ENCODE measurements at regions not wholly inside any gene's neighbourhood (a gene's known extent, or its start where the extent isn't known, plus 50 kb on each side); places are given as distances from the start of the nearest gene placed in this dataset.

DNA sequence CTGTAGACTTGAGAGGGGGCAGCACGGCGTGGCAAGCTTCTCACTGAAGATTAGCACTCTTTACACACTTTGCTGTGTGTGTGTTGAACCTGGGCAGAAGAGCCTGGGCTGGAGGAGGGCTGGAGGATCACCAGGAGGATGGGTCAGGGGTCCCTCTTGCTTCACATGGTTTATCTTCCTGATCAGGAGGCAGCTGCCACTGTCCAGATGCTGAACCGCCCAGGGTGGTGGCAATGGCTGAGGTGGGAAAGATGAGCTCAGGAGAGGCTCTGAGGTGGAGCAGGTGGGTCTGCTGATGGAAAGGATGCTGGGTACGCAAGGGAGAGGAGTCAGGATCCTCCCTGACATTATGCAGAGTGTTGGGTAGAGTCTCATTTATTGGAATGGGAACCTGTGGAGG lies 191.5 kb downstream of the RAMP3 start:
- DNase-seq (ENCODE audit: low spot score in 2 of 2), result no peak
- Histone ChIP-seq H3K4me1 (no peaks in the 10 kb centered on the region), H3K36me3 (no peaks in the 10 kb centered on the region), H3K27ac (no peak overlapping the region), H3K4me3 (no peak overlapping the region), H3K9me3 (no peaks in the 10 kb centered on the region), H3K27me3 (no peaks in the 10 kb centered on the region)
- TF ChIP-seq POLR2A (IDR thresholded peaks at IDR 0.05) (no peak), POLR2AphosphoS5 (IDR thresholded peaks at IDR 0.05) (no peak)
- TF ChIP-seq, protein P1, sequence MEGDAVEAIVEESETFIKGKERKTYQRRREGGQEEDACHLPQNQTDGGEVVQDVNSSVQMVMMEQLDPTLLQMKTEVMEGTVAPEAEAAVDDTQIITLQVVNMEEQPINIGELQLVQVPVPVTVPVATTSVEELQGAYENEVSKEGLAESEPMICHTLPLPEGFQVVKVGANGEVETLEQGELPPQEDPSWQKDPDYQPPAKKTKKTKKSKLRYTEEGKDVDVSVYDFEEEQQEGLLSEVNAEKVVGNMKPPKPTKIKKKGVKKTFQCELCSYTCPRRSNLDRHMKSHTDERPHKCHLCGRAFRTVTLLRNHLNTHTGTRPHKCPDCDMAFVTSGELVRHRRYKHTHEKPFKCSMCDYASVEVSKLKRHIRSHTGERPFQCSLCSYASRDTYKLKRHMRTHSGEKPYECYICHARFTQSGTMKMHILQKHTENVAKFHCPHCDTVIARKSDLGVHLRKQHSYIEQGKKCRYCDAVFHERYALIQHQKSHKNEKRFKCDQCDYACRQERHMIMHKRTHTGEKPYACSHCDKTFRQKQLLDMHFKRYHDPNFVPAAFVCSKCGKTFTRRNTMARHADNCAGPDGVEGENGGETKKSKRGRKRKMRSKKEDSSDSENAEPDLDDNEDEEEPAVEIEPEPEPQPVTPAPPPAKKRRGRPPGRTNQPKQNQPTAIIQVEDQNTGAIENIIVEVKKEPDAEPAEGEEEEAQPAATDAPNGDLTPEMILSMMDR (IDR thresholded peaks at IDR 0.05), result no peak
- intact Hi-C loops (cut with DNase I; ENCODE audit: low total_unique reads), result no loop called here

DNA sequence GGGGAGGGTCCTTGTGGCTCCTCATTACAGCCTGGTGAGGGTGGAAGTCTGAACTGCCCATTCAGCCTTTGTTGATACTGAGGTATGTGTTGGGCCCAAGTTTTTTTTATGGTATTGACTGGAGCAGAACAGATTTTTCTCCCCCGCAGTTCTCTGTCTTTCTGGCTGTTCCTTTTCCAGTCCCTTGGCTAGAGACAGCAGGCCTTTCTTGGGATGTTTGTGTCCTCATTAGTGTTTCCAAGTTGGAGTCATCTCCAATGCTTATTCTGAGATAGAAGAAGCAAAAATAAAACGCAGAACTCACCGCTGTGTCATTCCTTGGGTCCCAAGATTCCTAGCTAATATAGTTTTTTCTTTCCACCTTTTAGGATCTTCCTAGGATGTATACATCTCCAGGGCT lies 193.3 kb downstream of the RAMP3 start:
- Histone ChIP-seq H3K27ac (no peak overlapping the region), H3K4me3 (no peak overlapping the region), H3K36me3 (peaks cover 6% of the 10 kb centered on the region), H3K4me1 (no peaks in the 10 kb centered on the region), H3K9me3 (no peaks in the 10 kb centered on the region), H3K27me3 (no peaks in the 10 kb centered on the region)
- TF ChIP-seq, protein P1 (IDR thresholded peaks at IDR 0.05), result no peak
- TF ChIP-seq POLR2A (IDR thresholded peaks at IDR 0.05) (no peak), POLR2AphosphoS5 (IDR thresholded peaks at IDR 0.05) (no peak)
- no peak for DNase-seq (ENCODE audit: low spot score in 2 of 2)
- intact Hi-C loops (cut with DNase I; ENCODE audit: low total_unique reads), result no loop called here

DNA sequence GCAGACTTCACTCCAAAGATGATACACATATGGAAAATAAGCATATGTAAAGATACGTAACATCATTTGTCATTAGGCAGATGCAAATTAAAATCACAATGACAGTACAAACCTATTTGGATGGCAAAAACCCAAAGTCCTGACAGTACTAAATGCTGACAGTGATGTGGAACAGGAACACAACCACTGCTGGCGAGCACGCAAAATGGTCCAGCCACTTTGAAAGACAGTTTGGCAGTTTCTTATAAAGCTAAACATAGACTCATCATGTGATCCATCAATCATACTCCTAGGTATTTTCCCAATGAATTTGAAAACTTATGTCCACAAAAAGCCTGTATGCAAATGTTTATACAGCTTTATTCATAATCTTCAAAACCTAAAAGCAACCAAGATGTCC lies 200.7 kb downstream of the RAMP3 start:
- Histone ChIP-seq H3K4me3 (no peak overlapping the region), H3K36me3 (peaks cover 6% of the 10 kb centered on the region), H3K27ac (no peak overlapping the region), H3K4me1 (no peaks in the 10 kb centered on the region), H3K9me3 (peaks cover 0 to 8% of the 10 kb centered on the region in 2 donors), H3K27me3 (no peaks in the 10 kb centered on the region)
- no peak for TF ChIP-seq POLR2A (IDR thresholded peaks at IDR 0.05)
- no peak for TF ChIP-seq POLR2AphosphoS5 (IDR thresholded peaks at IDR 0.05)
- TF ChIP-seq, protein P1 (IDR thresholded peaks at IDR 0.05), result no peak
- intact Hi-C loops (cut with DNase I; ENCODE audit: low total_unique reads), result no loop called here
- no peak for DNase-seq (ENCODE audit: low spot score in 2 of 2)

DNA sequence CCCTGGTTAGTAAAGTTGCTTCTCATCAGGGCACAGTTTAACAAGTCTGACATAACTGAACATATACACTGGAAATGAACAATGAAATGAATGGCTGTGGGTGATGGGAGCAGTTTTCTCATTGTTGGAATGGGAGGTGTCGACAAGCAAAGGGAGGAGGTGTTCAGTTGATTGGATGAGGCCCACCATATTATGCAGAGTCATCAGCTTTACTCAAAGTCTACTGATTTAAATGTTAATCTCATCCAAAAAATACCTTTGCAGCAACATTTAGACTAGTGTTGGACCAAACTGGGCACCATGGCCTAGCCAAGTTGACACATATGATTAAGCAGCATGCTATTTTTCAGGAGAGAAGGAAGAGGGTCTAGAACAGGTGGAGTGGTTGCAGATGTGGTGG lies 201.7 kb downstream of the RAMP3 start:
- Histone ChIP-seq H3K27me3 (no peaks in the 10 kb centered on the region), H3K4me1 (no peaks in the 10 kb centered on the region), H3K27ac (no peak overlapping the region), H3K9me3 (peaks cover 0 to 8% of the 10 kb centered on the region in 2 donors), H3K4me3 (no peak overlapping the region), H3K36me3 (peaks cover 6% of the 10 kb centered on the region)
- intact Hi-C loops (cut with DNase I; ENCODE audit: low total_unique reads), result no loop called here
- no peak for DNase-seq (ENCODE audit: low spot score in 2 of 2)
- TF ChIP-seq POLR2A (IDR thresholded peaks at IDR 0.05) (no peak), POLR2AphosphoS5 (IDR thresholded peaks at IDR 0.05) (no peak)
- TF ChIP-seq, protein P1 (IDR thresholded peaks at IDR 0.05), result no peak

DNA sequence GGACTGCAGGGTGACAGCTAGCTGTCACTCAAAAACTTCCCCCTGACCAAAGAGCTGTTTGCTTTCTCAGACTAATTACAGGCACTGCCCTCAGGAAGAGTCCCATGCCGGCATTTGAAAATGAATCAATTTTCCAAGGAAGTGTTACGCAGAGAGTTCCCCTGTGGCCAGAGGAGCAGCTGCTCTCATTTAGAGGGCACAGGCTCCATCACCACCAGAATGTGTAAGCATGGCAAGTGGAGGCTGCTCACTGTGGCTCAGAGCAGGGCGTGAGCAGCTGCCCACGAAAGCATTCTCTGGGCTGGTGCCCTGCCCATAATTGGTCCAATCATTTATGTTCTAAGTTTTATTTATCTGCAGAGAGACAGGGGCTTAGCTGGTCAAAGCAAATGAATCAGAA lies 202.2 kb downstream of the RAMP3 start:
- no peak overlapping the region for H3K27ac ChIP-seq
- TF ChIP-seq POLR2AphosphoS5 (IDR thresholded peaks at IDR 0.05), result no peak
- TF ChIP-seq, protein P1 (IDR thresholded peaks at IDR 0.05), result no peak
- TF ChIP-seq POLR2A (IDR thresholded peaks at IDR 0.05), result no peak
- H3K27me3 ChIP-seq, result no peaks in the 10 kb centered on the region
- H3K36me3 ChIP-seq, result peaks cover 1% of the 10 kb centered on the region
- H3K4me3 ChIP-seq, result no peak overlapping the region
- intact Hi-C loops (cut with DNase I; ENCODE audit: low total_unique reads), result no loop called here
- DNase-seq (ENCODE audit: low spot score in 2 of 2), result no peak
- H3K9me3 ChIP-seq, result peaks cover 0 to 8% of the 10 kb centered on the region in 2 donors
- no peaks in the 10 kb centered on the region for H3K4me1 ChIP-seq
